PC-3 (cell line): ENCODE measurements at regions not wholly inside any gene's neighbourhood (a gene's known extent, or its start where the extent isn't known, plus 50 kb on each side); places are given as distances from the start of the nearest gene placed in this dataset.

Experiments
- EZH2phosphoT487 ChIP-seq: fragments of 300-600 bp; sonication (generic); IDR thresholded peaks from 2 replicates; pipeline ENCODE4 v1.6.1; 2018; ENCODE audit warnings: mild to moderate bottlenecking, antibody characterized with exemption, low read length, borderline replicate concordance
- TF ChIP-seq, protein P1 (sequence below): fragments of 300-600 bp; sonication (generic); conservative IDR thresholded peaks from 2 replicates; pipeline ENCODE4 v1.5.1; 2017; ENCODE audit warnings: antibody characterized with exemption, low read depth, mild to moderate bottlenecking, low read length

DNA sequence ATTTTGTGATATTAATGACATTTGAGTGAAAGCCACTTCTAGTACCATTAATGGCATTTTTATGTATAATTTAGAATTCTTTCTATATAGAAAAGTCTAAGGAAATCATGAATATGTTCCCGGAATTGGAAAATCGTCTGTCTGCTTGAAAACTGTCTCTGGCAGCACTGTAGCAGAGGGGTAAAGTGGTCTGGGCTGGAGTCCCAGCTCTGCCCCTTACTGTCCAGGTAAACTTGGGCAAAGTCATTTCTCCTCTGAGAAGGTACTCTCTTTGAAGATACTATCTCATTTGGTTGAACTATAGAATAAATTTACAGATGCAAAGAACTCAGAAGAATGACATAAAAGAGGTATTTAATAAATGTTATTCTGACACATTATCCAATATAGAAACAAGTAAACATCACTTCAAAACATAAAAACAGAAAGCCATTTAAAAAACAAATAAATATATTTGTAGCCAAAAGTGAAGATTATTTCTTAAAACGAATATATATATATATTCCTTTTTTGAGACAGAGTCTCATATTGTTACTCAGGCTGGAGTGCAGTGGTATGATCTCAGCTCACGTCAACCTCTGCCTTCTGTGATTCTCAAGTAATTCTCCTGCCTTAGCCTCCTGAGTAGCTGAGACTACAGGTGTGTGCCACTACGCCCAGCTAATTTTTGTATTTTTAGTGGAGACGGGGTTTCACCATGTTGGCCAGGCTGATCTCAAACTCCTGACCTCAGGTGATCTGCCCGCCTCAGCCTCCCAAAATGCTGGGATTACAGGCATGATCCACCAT lies 149.8 kb upstream of the ITGA4 start:
- TF ChIP-seq, protein P1, sequence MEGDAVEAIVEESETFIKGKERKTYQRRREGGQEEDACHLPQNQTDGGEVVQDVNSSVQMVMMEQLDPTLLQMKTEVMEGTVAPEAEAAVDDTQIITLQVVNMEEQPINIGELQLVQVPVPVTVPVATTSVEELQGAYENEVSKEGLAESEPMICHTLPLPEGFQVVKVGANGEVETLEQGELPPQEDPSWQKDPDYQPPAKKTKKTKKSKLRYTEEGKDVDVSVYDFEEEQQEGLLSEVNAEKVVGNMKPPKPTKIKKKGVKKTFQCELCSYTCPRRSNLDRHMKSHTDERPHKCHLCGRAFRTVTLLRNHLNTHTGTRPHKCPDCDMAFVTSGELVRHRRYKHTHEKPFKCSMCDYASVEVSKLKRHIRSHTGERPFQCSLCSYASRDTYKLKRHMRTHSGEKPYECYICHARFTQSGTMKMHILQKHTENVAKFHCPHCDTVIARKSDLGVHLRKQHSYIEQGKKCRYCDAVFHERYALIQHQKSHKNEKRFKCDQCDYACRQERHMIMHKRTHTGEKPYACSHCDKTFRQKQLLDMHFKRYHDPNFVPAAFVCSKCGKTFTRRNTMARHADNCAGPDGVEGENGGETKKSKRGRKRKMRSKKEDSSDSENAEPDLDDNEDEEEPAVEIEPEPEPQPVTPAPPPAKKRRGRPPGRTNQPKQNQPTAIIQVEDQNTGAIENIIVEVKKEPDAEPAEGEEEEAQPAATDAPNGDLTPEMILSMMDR: no peak
- no peak for TF ChIP-seq EZH2phosphoT487
